Gastroesophageal sphincter (tissue), 3 donors: ENCODE measurements at regions not wholly inside any gene's neighbourhood (a gene's known extent, or its start where the extent isn't known, plus 50 kb on each side); places are given as distances from the start of the nearest gene placed in this dataset.

Experiments used
- CTCF ChIP-seq, 4 experiments: fragments of 200-600 bp in 2 of 4; fragments of 450-650 bp in 2 of 4; sonication (generic) in 1 of 4; IDR thresholded peaks; one replicate each; pipeline ENCODE4 v1.5.1; 2017 to 2019; ENCODE audit warnings: antibody characterized with exemption in 4 of 4, mild to moderate bottlenecking in 2 of 4, moderate library complexity in 2 of 4
- POLR2A ChIP-seq, 2 donors: fragments of 450-650 bp; IDR thresholded peaks; one replicate each; pipeline ENCODE4 v1.6.1; 2017; ENCODE audit warnings: antibody characterized with exemption in 2 of 2, mild to moderate bottlenecking in 2 of 2, moderate library complexity in 1 of 2
- POLR2AphosphoS5 ChIP-seq: sonication (generic); formaldehyde crosslinking; IDR thresholded peaks from one replicate; pipeline ENCODE4 v1.6.1; 2017; ENCODE audit warnings: antibody characterized with exemption

- TF ChIP-seq CTCF (IDR thresholded peaks at IDR 0.05) (no peak), POLR2AphosphoS5 (peak; percentile 21), POLR2A (IDR thresholded peaks at IDR 0.05) (no peak)
These were observed 64.5 kb upstream of the NAV3 start for GRCh38 chr12:77766224-77766623.
